ENCODE measurements at regions not wholly inside any gene's neighbourhood (a gene's known extent, or its start where the extent isn't known, plus 50 kb on each side); places are given as distances from the start of the nearest gene placed in this dataset.

DNA sequence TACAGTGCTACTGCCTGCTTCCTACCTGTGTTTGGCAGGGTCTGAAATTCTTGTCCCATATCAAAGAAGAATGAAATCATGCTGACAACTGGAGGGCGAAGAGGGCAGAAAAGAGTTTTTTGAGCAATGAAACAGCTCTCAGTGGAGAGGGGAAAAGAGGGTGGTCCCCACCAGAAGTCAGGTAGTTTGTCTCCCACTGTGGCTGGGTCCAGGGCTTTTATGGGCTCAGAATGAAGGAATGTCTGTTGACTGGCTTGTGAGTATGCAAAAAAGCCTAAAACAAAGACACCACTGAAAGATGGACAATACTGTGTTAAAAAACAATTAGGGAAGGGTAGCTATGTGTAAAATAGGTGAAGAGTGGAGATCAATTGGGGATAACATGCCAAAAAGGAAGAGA lies 115.0 kb downstream of the ADAM29 start:
- no peak for DNase-seq (ENCODE audit: extremely low read depth, low read depth)
- TF ChIP-seq, protein P1, sequence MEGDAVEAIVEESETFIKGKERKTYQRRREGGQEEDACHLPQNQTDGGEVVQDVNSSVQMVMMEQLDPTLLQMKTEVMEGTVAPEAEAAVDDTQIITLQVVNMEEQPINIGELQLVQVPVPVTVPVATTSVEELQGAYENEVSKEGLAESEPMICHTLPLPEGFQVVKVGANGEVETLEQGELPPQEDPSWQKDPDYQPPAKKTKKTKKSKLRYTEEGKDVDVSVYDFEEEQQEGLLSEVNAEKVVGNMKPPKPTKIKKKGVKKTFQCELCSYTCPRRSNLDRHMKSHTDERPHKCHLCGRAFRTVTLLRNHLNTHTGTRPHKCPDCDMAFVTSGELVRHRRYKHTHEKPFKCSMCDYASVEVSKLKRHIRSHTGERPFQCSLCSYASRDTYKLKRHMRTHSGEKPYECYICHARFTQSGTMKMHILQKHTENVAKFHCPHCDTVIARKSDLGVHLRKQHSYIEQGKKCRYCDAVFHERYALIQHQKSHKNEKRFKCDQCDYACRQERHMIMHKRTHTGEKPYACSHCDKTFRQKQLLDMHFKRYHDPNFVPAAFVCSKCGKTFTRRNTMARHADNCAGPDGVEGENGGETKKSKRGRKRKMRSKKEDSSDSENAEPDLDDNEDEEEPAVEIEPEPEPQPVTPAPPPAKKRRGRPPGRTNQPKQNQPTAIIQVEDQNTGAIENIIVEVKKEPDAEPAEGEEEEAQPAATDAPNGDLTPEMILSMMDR (IDR thresholded peaks at IDR 0.05; ENCODE audit: low read depth, low read length), result no peak

DNA sequence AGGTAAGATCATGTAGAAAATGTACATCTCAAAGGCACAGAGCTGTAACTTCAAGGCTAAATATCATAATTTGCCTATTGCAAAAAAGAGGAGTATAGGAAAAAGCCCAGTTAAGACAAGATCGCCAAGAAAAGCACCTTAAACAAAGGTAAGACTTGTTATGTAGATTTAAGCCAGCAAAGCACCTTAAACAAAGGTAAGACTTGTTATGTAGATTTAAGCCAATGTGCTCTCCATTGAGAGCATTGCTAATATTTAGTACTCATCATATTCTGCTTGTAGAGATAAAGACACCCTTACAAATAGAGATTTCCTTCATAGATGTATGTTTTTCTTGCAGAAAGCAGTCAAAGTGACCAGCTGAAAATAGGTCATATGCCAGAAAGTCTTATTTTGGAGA lies 115.8 kb downstream of the ADAM29 start:
- TF ChIP-seq, protein P1 (IDR thresholded peaks at IDR 0.05; ENCODE audit: low read depth, low read length), result no peak
- no peak for DNase-seq (ENCODE audit: extremely low read depth, low read depth)

DNA sequence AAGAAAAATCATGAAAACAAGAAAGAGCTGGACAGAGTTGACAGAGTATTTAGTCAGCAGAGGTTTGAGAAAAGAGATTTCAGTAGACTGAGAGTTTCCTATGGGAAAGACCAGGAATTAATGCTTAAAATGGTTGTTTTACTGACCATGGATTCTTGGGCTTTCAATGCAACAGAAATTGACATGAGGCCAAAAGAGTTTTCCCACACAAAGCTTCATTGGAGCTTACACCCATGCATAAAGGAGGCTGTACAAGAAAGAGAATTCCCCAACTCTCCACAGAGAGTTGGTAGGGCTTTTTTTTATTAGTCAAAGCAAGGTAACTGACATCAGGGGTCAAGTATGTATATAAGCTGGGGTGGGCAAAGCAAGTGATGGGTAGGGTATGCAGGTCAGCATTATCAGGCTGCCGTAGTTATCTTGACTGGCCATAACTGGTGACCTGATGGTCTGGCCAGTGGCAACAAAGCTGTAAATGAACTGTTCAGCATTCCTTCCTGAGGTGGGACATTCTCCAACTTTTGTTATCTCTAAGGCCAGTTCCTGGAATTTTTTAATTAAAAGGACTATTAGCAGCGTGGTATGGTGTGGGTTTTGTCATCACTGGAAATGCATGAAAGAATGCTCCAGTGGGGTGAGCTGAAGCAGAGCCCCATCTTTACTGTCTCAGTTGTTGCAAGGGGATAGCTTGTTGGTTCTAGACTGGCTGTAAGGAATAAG lies 117.0 kb downstream of the ADAM29 start:
- DNase-seq (ENCODE audit: extremely low read depth, low read depth), result no peak
- TF ChIP-seq, protein P1 (IDR thresholded peaks at IDR 0.05; ENCODE audit: low read depth, low read length), result no peak

DNA sequence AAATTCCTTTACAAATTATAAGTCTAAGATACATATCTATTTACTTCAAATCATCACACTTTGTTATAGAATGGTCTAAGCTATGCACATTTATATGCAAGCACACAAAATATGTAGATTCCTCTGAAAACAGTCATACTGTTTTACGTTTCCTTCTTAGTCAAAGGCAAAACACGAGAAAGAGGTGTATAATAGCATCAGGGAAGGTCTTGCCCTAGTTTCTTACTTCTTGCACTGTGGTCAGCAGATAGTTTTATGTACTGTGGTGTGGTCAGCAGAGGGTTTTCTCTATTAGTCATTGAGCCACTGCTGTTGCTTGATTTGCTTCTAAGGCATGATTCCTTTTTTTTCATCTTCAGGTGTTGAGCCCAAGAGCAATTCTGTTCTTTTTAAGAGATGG lies 117.7 kb downstream of the ADAM29 start:
- TF ChIP-seq, protein P1 (IDR thresholded peaks at IDR 0.05; ENCODE audit: low read depth, low read length), result no peak
- no peak for DNase-seq (ENCODE audit: extremely low read depth, low read depth)

DNA sequence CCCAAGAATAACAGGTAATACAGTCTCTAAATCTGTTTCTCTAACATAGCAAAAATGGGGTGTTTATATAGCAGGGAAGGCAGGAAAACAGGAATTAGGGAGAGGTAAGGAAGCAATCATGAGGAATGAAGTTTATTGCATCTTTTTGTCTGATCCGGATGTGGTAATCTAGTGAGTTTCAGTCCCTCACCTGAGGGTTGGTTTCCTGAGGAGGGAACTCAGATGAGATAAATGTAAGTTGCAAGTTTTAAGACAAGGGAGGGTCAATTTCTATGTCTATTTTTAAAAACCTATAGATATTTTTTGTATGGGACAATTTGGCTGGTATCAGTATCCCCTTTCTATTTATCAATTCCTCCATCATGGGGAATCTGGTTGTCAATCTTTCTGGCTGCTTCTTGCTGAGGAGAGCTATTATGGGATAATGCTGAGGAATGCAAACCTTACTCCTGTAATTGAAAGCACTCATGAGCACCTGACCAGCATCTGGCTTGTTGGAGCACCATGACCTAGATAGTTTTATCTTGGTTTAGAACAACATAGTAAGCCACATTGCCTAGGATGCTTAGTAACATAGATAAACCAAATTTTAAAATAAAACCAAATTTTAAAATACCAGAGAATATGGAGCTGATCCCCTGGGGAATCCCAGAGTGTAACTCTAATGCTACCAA lies 130.1 kb downstream of the ADAM29 start:
- no peak for DNase-seq (ENCODE audit: extremely low read depth, low read depth)
- TF ChIP-seq, protein P1 (IDR thresholded peaks at IDR 0.05; ENCODE audit: low read depth, low read length), result no peak

DNA sequence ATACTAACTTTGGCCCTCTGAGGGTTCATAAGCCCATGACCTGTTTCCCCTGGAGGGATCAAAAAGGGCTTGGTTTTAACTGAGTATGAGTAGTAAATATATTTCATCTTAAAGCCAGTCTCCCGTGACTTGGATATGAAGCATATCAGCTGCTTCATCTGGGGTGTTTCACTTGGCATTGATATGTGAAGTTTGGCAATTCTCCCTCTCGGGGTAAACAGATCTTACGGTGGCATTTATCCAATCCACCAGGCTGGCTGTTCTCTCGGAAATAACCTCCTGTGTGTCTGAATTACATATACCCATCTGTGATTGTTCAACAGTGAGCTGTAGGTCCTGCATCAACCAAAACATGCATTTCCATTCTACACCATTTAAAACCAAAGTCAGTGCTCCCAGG lies 130.7 kb downstream of the ADAM29 start:
- TF ChIP-seq, protein P1 (IDR thresholded peaks at IDR 0.05; ENCODE audit: low read depth, low read length), result no peak
- no peak for DNase-seq (ENCODE audit: extremely low read depth, low read depth)

DNA sequence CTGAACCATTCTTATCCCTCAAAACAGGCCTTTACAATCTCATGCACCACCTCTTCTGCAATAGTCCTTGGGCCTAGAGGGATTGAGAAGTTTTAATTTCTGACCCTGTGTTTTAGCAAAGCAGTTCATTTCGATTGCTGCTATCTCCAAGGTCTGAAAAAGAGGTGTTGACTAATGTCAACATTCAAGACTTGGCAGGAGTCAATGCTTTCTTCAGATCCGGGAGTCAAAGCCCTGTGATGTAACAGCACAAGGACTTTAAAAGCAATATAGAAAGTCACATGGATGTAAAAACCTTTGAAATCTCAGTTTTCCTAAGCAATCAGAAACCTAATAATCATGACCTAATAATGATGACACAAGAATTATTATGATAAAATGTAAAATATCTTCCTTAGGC lies 133.8 kb downstream of the ADAM29 start:
- no peak for DNase-seq (ENCODE audit: extremely low read depth, low read depth)
- TF ChIP-seq, protein P1 (IDR thresholded peaks at IDR 0.05; ENCODE audit: low read depth, low read length), result no peak

Data from AG09319 (cell line).